ENCODE measurements at regions not wholly inside any gene's neighbourhood (a gene's known extent, or its start where the extent isn't known, plus 50 kb on each side); places are given as distances from the start of the nearest gene placed in this dataset.

GRCh38 chrX:43556207-43556606 lies 99.9 kb upstream of the MAOA start:
- H3K4me1 Mint-ChIP-seq (ENCODE audit: low read depth) = no peaks in the 10 kb centered on the region
- no peak overlapping the region for H3K27ac Mint-ChIP-seq
- H3K4me3 Mint-ChIP-seq = no peak overlapping the region
- intact Hi-C loops (cut with micrococcal nuclease) = loop anchor here (5.0 kb wide), 3 partner anchors 209 to 1774 kb away; no protein-coding TSS in a partner anchor
- CTCF ChIA-PET = interaction anchor here (0.6 to 3.7 kb wide), 3 partner anchors 195 to 207 kb away, joined by 3 to 22 read pairs (median 15); no protein-coding TSS in a partner anchor
- no peaks in the 10 kb centered on the region for H3K36me3 Mint-ChIP-seq
- no peak for DNase-seq
- POLR2A ChIA-PET = no interaction called here
- no peaks in the 10 kb centered on the region for H3K27me3 Mint-ChIP-seq
- no peaks in the 10 kb centered on the region for H3K9me3 Mint-ChIP-seq

GRCh38 chrX:43557792-43558191 lies 98.3 kb upstream of the MAOA start:
- DNase-seq = peak; percentile 66
- H3K4me3 Mint-ChIP-seq = no peak overlapping the region
- intact Hi-C loops (cut with micrococcal nuclease) = loop anchor here (5.0 kb wide), 3 partner anchors 210 to 1775 kb away; no protein-coding TSS in a partner anchor
- H3K27me3 Mint-ChIP-seq = no peaks in the 10 kb centered on the region
- no peaks in the 10 kb centered on the region for H3K9me3 Mint-ChIP-seq
- POLR2A ChIA-PET = no interaction called here
- H3K27ac Mint-ChIP-seq = no peak overlapping the region
- CTCF ChIA-PET = interaction anchor here (0.6 to 3.7 kb wide), 8 partner anchors 193 to 1776 kb away, joined by 3 to 22 read pairs (median 4); no protein-coding TSS in a partner anchor
- H3K4me1 Mint-ChIP-seq (ENCODE audit: low read depth) = no peaks in the 10 kb centered on the region
- no peaks in the 10 kb centered on the region for H3K36me3 Mint-ChIP-seq

GRCh38 chrX:43559644-43560043 lies 96.5 kb upstream of the MAOA start:
- Mint-ChIP-seq H3K27ac (no peak overlapping the region), H3K4me3 (no peak overlapping the region)
- CTCF ChIA-PET = interaction anchor here (0.6 to 3.7 kb wide), 8 partner anchors 96 to 1417 kb away, joined by 3 to 34 read pairs (median 4); no protein-coding TSS in a partner anchor

GRCh38 chrX:43560247-43560946 lies 95.7 kb upstream of the MAOA start:
- no peak for DNase-seq
- no peak overlapping the region for H3K4me3 Mint-ChIP-seq
- no peak overlapping the region for H3K27ac Mint-ChIP-seq
- intact Hi-C loops (cut with micrococcal nuclease) = no loop called here
- no peaks in the 10 kb centered on the region for H3K27me3 Mint-ChIP-seq
- no peaks in the 10 kb centered on the region for H3K4me1 Mint-ChIP-seq (ENCODE audit: low read depth)
- CTCF ChIA-PET = interaction anchor here (1.2 to 2.5 kb wide), 3 partner anchors 95 to 193 kb away, joined by 3 to 34 read pairs (median 5); no protein-coding TSS in a partner anchor
- H3K9me3 Mint-ChIP-seq = no peaks in the 10 kb centered on the region
- POLR2A ChIA-PET = no interaction called here
- no peaks in the 10 kb centered on the region for H3K36me3 Mint-ChIP-seq

More at GRCh38 chrX:43559644-43560043, 96.5 kb upstream of the MAOA start:
- Mint-ChIP-seq H3K36me3 (no peaks in the 10 kb centered on the region), H3K27me3 (no peaks in the 10 kb centered on the region), H3K4me1 (ENCODE audit: low read depth) (no peaks in the 10 kb centered on the region), H3K9me3 (no peaks in the 10 kb centered on the region)
- DNase-seq = peak; percentile 46
- POLR2A ChIA-PET = no interaction called here
- intact Hi-C loops (cut with micrococcal nuclease) = loop anchor here (1.0 to 5.0 kb wide), 4 partner anchors 191 to 1777 kb away; no protein-coding TSS in a partner anchor

GRCh38 chrX:43562372-43562771 lies 93.7 kb upstream of the MAOA start:
- intact Hi-C loops (cut with micrococcal nuclease) = no loop called here
- H3K27ac Mint-ChIP-seq = no peak overlapping the region
- no peak overlapping the region for H3K4me3 Mint-ChIP-seq
- POLR2A ChIA-PET = no interaction called here
- CTCF ChIA-PET = no interaction called here
- H3K9me3 Mint-ChIP-seq = no peaks in the 10 kb centered on the region
- no peaks in the 10 kb centered on the region for H3K4me1 Mint-ChIP-seq (ENCODE audit: low read depth)
- peaks cover 3% of the 10 kb centered on the region for H3K27me3 Mint-ChIP-seq
- no peaks in the 10 kb centered on the region for H3K36me3 Mint-ChIP-seq
- no peak for DNase-seq

- H3K27me3 Mint-ChIP-seq = peaks cover 9% of the 10 kb centered on the region
- H3K27ac Mint-ChIP-seq = no peak overlapping the region
- ChIA-PET CTCF (interaction anchor here (1.5 kb wide), 1 partner anchor 186 kb away, joined by 7 read pairs; no protein-coding TSS in a partner anchor), POLR2A (no interaction called here)
- DNase-seq = no peak
- intact Hi-C loops (cut with micrococcal nuclease) = no loop called here
- H3K9me3 Mint-ChIP-seq = no peaks in the 10 kb centered on the region
- H3K36me3 Mint-ChIP-seq = no peaks in the 10 kb centered on the region
- no peaks in the 10 kb centered on the region for H3K4me1 Mint-ChIP-seq (ENCODE audit: low read depth)
- H3K4me3 Mint-ChIP-seq = no peak overlapping the region
Measured at GRCh38 chrX:43564953-43565352, 91.1 kb upstream of the MAOA start.

- Mint-ChIP-seq H3K27me3 (peaks cover 9% of the 10 kb centered on the region), H3K4me3 (no peak overlapping the region), H3K36me3 (no peaks in the 10 kb centered on the region), H3K4me1 (ENCODE audit: low read depth) (no peaks in the 10 kb centered on the region), H3K27ac (no peak overlapping the region), H3K9me3 (no peaks in the 10 kb centered on the region)
- no peak for DNase-seq
- ChIA-PET POLR2A (no interaction called here), CTCF (interaction anchor here (1.5 kb wide), 1 partner anchor 184 kb away, joined by 7 read pairs; no protein-coding TSS in a partner anchor)
- intact Hi-C loops (cut with micrococcal nuclease) = no loop called here
Measured at GRCh38 chrX:43566170-43566569, 89.9 kb upstream of the MAOA start.

- ChIA-PET CTCF (no interaction called here), POLR2A (no interaction called here)
- no peak overlapping the region for H3K27ac Mint-ChIP-seq
- H3K4me1 Mint-ChIP-seq (ENCODE audit: low read depth) = no peaks in the 10 kb centered on the region
- no peak for DNase-seq
- no peaks in the 10 kb centered on the region for H3K36me3 Mint-ChIP-seq
- no peaks in the 10 kb centered on the region for H3K9me3 Mint-ChIP-seq
- intact Hi-C loops (cut with micrococcal nuclease) = no loop called here
- peaks cover 9% of the 10 kb centered on the region for H3K27me3 Mint-ChIP-seq
- no peak overlapping the region for H3K4me3 Mint-ChIP-seq
Measured at GRCh38 chrX:43573441-43574015, 82.6 kb upstream of the MAOA start.

- Mint-ChIP-seq H3K27ac (no peak overlapping the region), H3K36me3 (no peaks in the 10 kb centered on the region), H3K9me3 (no peaks in the 10 kb centered on the region), H3K4me1 (ENCODE audit: low read depth) (peaks cover 2% of the 10 kb centered on the region), H3K4me3 (no peak overlapping the region), H3K27me3 (peaks cover 6% of the 10 kb centered on the region)
- intact Hi-C loops (cut with micrococcal nuclease) = no loop called here
- no peak for DNase-seq
- CTCF ChIA-PET = no interaction called here
- POLR2A ChIA-PET = no interaction called here
Measured at GRCh38 chrX:43580621-43581020, 75.5 kb upstream of the MAOA start.

- intact Hi-C loops (cut with micrococcal nuclease) = no loop called here
- CTCF ChIA-PET = no interaction called here
Measured at GRCh38 chrX:43581167-43581566, 74.9 kb upstream of the MAOA start.

GRCh38 chrX:43581888-43582539 lies 74.1 kb upstream of the MAOA start:
- ChIA-PET CTCF (no interaction called here), POLR2A (no interaction called here)
- Mint-ChIP-seq H3K27me3 (peaks cover 6% of the 10 kb centered on the region), H3K4me3 (no peak overlapping the region), H3K36me3 (no peaks in the 10 kb centered on the region), H3K9me3 (no peaks in the 10 kb centered on the region), H3K27ac (no peak overlapping the region), H3K4me1 (ENCODE audit: low read depth) (peaks cover 2% of the 10 kb centered on the region)
- intact Hi-C loops (cut with micrococcal nuclease) = no loop called here
- no peak for DNase-seq

More at GRCh38 chrX:43581167-43581566, 74.9 kb upstream of the MAOA start:
- DNase-seq = no peak
- H3K27ac Mint-ChIP-seq = no peak overlapping the region
- H3K27me3 Mint-ChIP-seq = peaks cover 6% of the 10 kb centered on the region
- peaks cover 2% of the 10 kb centered on the region for H3K4me1 Mint-ChIP-seq (ENCODE audit: low read depth)
- no peaks in the 10 kb centered on the region for H3K9me3 Mint-ChIP-seq
- POLR2A ChIA-PET = no interaction called here
- no peak overlapping the region for H3K4me3 Mint-ChIP-seq
- no peaks in the 10 kb centered on the region for H3K36me3 Mint-ChIP-seq

- Mint-ChIP-seq H3K27ac (no peak overlapping the region), H3K27me3 (peaks cover 6% of the 10 kb centered on the region), H3K4me3 (no peak overlapping the region), H3K36me3 (no peaks in the 10 kb centered on the region), H3K4me1 (ENCODE audit: low read depth) (peaks cover 2% of the 10 kb centered on the region), H3K9me3 (no peaks in the 10 kb centered on the region)
- intact Hi-C loops (cut with micrococcal nuclease) = no loop called here
- CTCF ChIA-PET = no interaction called here
- no peak for DNase-seq
- POLR2A ChIA-PET = no interaction called here
Measured at GRCh38 chrX:43582540-43582913, 73.6 kb upstream of the MAOA start.
